ENCODE measurements at regions not wholly inside any gene's neighbourhood (a gene's known extent, or its start where the extent isn't known, plus 50 kb on each side); places are given as distances from the start of the nearest gene placed in this dataset.

DNA sequence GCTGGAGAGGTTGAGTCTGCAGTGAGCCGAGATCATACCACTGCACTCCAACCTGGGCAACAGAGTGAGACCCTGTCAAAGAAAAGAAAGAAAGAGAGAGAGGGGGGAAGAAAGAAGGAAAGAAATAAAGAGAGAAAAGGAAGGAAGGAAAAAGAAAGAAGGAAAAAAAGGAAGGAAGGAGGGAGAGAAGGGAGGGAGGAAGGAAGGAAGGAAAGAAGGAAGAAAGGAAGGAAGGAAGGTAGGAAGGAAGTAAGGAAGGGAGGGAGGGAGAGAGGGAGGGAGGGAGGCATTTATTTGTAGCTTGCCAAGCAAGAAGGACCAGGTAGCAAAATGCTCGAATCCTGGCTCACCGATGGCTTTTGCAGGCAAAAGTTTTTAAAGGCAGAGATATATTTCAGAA lies 74.5 kb upstream of the BAIAP2L1 start:
- TF ChIP-seq, protein P1, sequence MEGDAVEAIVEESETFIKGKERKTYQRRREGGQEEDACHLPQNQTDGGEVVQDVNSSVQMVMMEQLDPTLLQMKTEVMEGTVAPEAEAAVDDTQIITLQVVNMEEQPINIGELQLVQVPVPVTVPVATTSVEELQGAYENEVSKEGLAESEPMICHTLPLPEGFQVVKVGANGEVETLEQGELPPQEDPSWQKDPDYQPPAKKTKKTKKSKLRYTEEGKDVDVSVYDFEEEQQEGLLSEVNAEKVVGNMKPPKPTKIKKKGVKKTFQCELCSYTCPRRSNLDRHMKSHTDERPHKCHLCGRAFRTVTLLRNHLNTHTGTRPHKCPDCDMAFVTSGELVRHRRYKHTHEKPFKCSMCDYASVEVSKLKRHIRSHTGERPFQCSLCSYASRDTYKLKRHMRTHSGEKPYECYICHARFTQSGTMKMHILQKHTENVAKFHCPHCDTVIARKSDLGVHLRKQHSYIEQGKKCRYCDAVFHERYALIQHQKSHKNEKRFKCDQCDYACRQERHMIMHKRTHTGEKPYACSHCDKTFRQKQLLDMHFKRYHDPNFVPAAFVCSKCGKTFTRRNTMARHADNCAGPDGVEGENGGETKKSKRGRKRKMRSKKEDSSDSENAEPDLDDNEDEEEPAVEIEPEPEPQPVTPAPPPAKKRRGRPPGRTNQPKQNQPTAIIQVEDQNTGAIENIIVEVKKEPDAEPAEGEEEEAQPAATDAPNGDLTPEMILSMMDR (conservative IDR thresholded peaks at IDR 0.05; ENCODE audit: low read length): no peak
- TF ChIP-seq EZH2phosphoT487 (IDR thresholded peaks at IDR 0.05; ENCODE audit: borderline replicate concordance): no peak

Data from Loucy (cell line).